ENCODE measurements at regions not wholly inside any gene's neighbourhood (a gene's known extent, or its start where the extent isn't known, plus 50 kb on each side); places are given as distances from the start of the nearest gene placed in this dataset.

- H3K4me3 ChIP-seq, result no peak overlapping the region
- TF ChIP-seq EP300 (IDR thresholded peaks at IDR 0.05), result no peak
- no peak for TF ChIP-seq CTCF (IDR thresholded peaks at IDR 0.05)
- TF ChIP-seq POLR2A (IDR thresholded peaks at IDR 0.05), result no peak
- WGBS, 2 donors, result 73 to 76% methylated on average over 6 of the region's 6 CpGs
Observed at GRCh38 chr12:65634626-65635331, 189.5 kb upstream of the HMGA2 start.

GRCh38 chr12:65636436-65636835 is 187.8 kb upstream of the HMGA2 start:
- Histone ChIP-seq H3K9me3 (no peaks in the 10 kb centered on the region), H3K4me3 (no peak overlapping the region), H3K4me1 (peaks cover 0 to 10% (median 2%) of the 10 kb centered on the region in 4 donors), H3K27me3 (no peaks in the 10 kb centered on the region), H3K27ac (no peak overlapping the region), H3K36me3 (no peaks in the 10 kb centered on the region)
- DNase-seq (ENCODE audit: low spot score in 2 of 2), result no peak
- no peak for TF ChIP-seq CTCF (IDR thresholded peaks at IDR 0.05)
- TF ChIP-seq POLR2A (IDR thresholded peaks at IDR 0.05), result no peak
- no peak for TF ChIP-seq EP300 (IDR thresholded peaks at IDR 0.05)
- 48 to 72% methylated on average over 1 of the region's 1 CpG for WGBS, 2 donors

More at GRCh38 chr12:65634626-65635331, 189.5 kb upstream of the HMGA2 start:
- no peaks in the 10 kb centered on the region for H3K9me3 ChIP-seq
- H3K4me1 ChIP-seq, result peaks cover 0 to 16% (median 4%) of the 10 kb centered on the region in 4 donors
- DNase-seq (ENCODE audit: low spot score in 2 of 2), result no peak
- H3K27me3 ChIP-seq, result no peaks in the 10 kb centered on the region
- H3K27ac ChIP-seq, result no peak overlapping the region
- H3K36me3 ChIP-seq, result no peaks in the 10 kb centered on the region

GRCh38 chr12:65637150-65637549 is 187.1 kb upstream of the HMGA2 start:
- TF ChIP-seq CTCF (IDR thresholded peaks at IDR 0.05), result no peak
- no peak for TF ChIP-seq EP300 (IDR thresholded peaks at IDR 0.05)
- no peak for TF ChIP-seq POLR2A (IDR thresholded peaks at IDR 0.05)
- 84 to 90% methylated on average over 2 of the region's 2 CpGs for WGBS, 2 donors
- no peak overlapping the region for H3K4me3 ChIP-seq
- peaks cover 0 to 3% (median 1%) of the 10 kb centered on the region in 4 donors for H3K4me1 ChIP-seq
- no peak for DNase-seq (ENCODE audit: low spot score in 2 of 2)
- no peaks in the 10 kb centered on the region for H3K9me3 ChIP-seq
- peaks cover 0 to under 1% of the 10 kb centered on the region in 2 donors for H3K27me3 ChIP-seq
- no peak overlapping the region for H3K27ac ChIP-seq
- H3K36me3 ChIP-seq, result no peaks in the 10 kb centered on the region

- Histone ChIP-seq H3K4me3 (no peak overlapping the region), H3K27me3 (peaks cover 0 to 4% of the 10 kb centered on the region in 2 donors), H3K27ac (no peak overlapping the region), H3K36me3 (no peaks in the 10 kb centered on the region), H3K4me1 (no peaks in the 10 kb centered on the region), H3K9me3 (no peaks in the 10 kb centered on the region)
- WGBS, 2 donors, result 82 to 85% methylated on average over 5 of the region's 5 CpGs
- no peak for DNase-seq (ENCODE audit: low spot score in 2 of 2)
- TF ChIP-seq EP300 (IDR thresholded peaks at IDR 0.05), result no peak
- no peak for TF ChIP-seq POLR2A (IDR thresholded peaks at IDR 0.05)
- TF ChIP-seq CTCF (IDR thresholded peaks at IDR 0.05), result no peak
Observed at GRCh38 chr12:65637774-65638173, 186.5 kb upstream of the HMGA2 start.

GRCh38 chr12:65638324-65638723 is 186.0 kb upstream of the HMGA2 start:
- Histone ChIP-seq H3K36me3 (no peaks in the 10 kb centered on the region), H3K27me3 (peaks cover 0 to 4% of the 10 kb centered on the region in 2 donors), H3K9me3 (no peaks in the 10 kb centered on the region), H3K27ac (no peak overlapping the region), H3K4me1 (no peaks in the 10 kb centered on the region), H3K4me3 (no peak overlapping the region)
- TF ChIP-seq EP300 (IDR thresholded peaks at IDR 0.05) (no peak), POLR2A (IDR thresholded peaks at IDR 0.05) (no peak), CTCF (IDR thresholded peaks at IDR 0.05) (no peak)
- DNase-seq (ENCODE audit: low spot score in 2 of 2), result no peak
